Activated B cell treated with CpG ODN at 0.5 μM for 24 hours (primary cell): ENCODE measurements at regions not wholly inside any gene's neighbourhood (a gene's known extent, or its start where the extent isn't known, plus 50 kb on each side); places are given as distances from the start of the nearest gene placed in this dataset.

ENCODE experiments used
- ATAC-seq: fragments of 200-7000 bp; cut with Tn5 transposase; one replicate; pipeline ENCODE4 v1.10.0; 2021; ENCODE audit warnings: low read depth, mild to moderate bottlenecking, moderate library complexity
- CTCF ChIA-PET: fragments of 350-600 bp; sonication (Branson Sonifier 250); formaldehyde crosslinking; loops from one replicate; lab custom pipeline; 2021; ENCODE audit warnings: antibody characterized with exemption; lab: Charles Lee
- POLR2A ChIA-PET: fragments of 350-600 bp; sonication (Branson Sonifier 250); formaldehyde crosslinking; loops from one replicate; lab custom pipeline; 2021; ENCODE audit warnings: antibody characterized with exemption; lab: Charles Lee
- DNase-seq: peaks from one replicate; pipeline ENCODE4 v3.0.0; 2022
- H3K27ac Mint-ChIP-seq: one replicate; pipeline ENCODE4 v1.8.0; 2020; ENCODE audit warnings: mixed read lengths
- H3K27me3 Mint-ChIP-seq: one replicate; pipeline ENCODE4 v1.8.0; 2021; ENCODE audit warnings: mixed read lengths
- H3K36me3 Mint-ChIP-seq: one replicate; pipeline ENCODE4 v1.8.0; 2021; ENCODE audit warnings: low read depth, mixed read lengths
- H3K4me1 Mint-ChIP-seq: one replicate; pipeline ENCODE4 v1.8.0; 2021; ENCODE audit warnings: mixed read lengths
- H3K4me3 Mint-ChIP-seq: one replicate; pipeline ENCODE4 v1.8.0; 2020; ENCODE audit warnings: mild to moderate bottlenecking, mixed read lengths
- H3K9me3 Mint-ChIP-seq: one replicate; pipeline ENCODE4 v1.8.0; 2020; ENCODE audit warnings: mixed read lengths
- CTCF ChIP-seq: fragments of 200-600 bp; IDR thresholded peaks from one replicate; pipeline ENCODE4 v1.8.0; 2022; ENCODE audit warnings: antibody characterized with exemption, mild to moderate bottlenecking
- intact Hi-C: fragments of 100-400 bp; cut with micrococcal nuclease; formaldehyde crosslinking; loops from one replicate; pipeline ENCODE4 v1.15.1; 2024

- no peak overlapping the region for H3K4me3 Mint-ChIP-seq
- ChIA-PET CTCF (no interaction called here), POLR2A (no interaction called here)
- intact Hi-C loops: no loop called here
- no peak for DNase-seq
- no peaks in the 10 kb centered on the region for H3K36me3 Mint-ChIP-seq
- H3K4me1 Mint-ChIP-seq: no peaks in the 10 kb centered on the region
- ATAC-seq: no peak
- no peak for TF ChIP-seq CTCF
- H3K9me3 Mint-ChIP-seq: peaks cover 6% of the 10 kb centered on the region
- no peak overlapping the region for H3K27ac Mint-ChIP-seq
- no peaks in the 10 kb centered on the region for H3K27me3 Mint-ChIP-seq
Measured at GRCh38 chr11:25298450-25298849, 801.6 kb downstream of the LUZP2 start.

GRCh38 chr11:25309818-25310217, 813.0 kb downstream of the LUZP2 start:
- Mint-ChIP-seq H3K27ac (no peak overlapping the region), H3K4me1 (no peaks in the 10 kb centered on the region), H3K27me3 (no peaks in the 10 kb centered on the region), H3K9me3 (peaks cover 5% of the 10 kb centered on the region), H3K4me3 (no peak overlapping the region), H3K36me3 (no peaks in the 10 kb centered on the region)
- no peak for ATAC-seq
- DNase-seq: no peak
- intact Hi-C loops: no loop called here
- TF ChIP-seq CTCF: no peak
- ChIA-PET POLR2A (no interaction called here), CTCF (no interaction called here)

GRCh38 chr11:25317216-25317615, 820.4 kb downstream of the LUZP2 start:
- H3K4me3 Mint-ChIP-seq: no peak overlapping the region
- peaks cover 4% of the 10 kb centered on the region for H3K9me3 Mint-ChIP-seq
- no peaks in the 10 kb centered on the region for H3K36me3 Mint-ChIP-seq
- no peaks in the 10 kb centered on the region for H3K27me3 Mint-ChIP-seq
- intact Hi-C loops: no loop called here
- H3K27ac Mint-ChIP-seq: no peak overlapping the region
- ATAC-seq (no peak), DNase-seq (no peak)
- ChIA-PET CTCF (no interaction called here), POLR2A (no interaction called here)
- TF ChIP-seq CTCF: no peak
- H3K4me1 Mint-ChIP-seq: no peaks in the 10 kb centered on the region

- H3K36me3 Mint-ChIP-seq: no peaks in the 10 kb centered on the region
- H3K27ac Mint-ChIP-seq: no peak overlapping the region
- ChIA-PET POLR2A (no interaction called here), CTCF (no interaction called here)
- DNase-seq (no peak), ATAC-seq (no peak)
- H3K9me3 Mint-ChIP-seq: peaks cover 4% of the 10 kb centered on the region
- intact Hi-C loops: no loop called here
- TF ChIP-seq CTCF: no peak
- H3K4me1 Mint-ChIP-seq: no peaks in the 10 kb centered on the region
- no peaks in the 10 kb centered on the region for H3K27me3 Mint-ChIP-seq
- H3K4me3 Mint-ChIP-seq: no peak overlapping the region
Measured at GRCh38 chr11:25319127-25319526, 822.3 kb downstream of the LUZP2 start.

GRCh38 chr11:25327656-25328055, 830.8 kb downstream of the LUZP2 start:
- no peak overlapping the region for H3K27ac Mint-ChIP-seq
- no peak overlapping the region for H3K4me3 Mint-ChIP-seq
- no peak for TF ChIP-seq CTCF
- no peaks in the 10 kb centered on the region for H3K9me3 Mint-ChIP-seq
- intact Hi-C loops: no loop called here
- ChIA-PET POLR2A (no interaction called here), CTCF (no interaction called here)
- no peaks in the 10 kb centered on the region for H3K4me1 Mint-ChIP-seq
- DNase-seq (no peak), ATAC-seq (no peak)
- H3K27me3 Mint-ChIP-seq: no peaks in the 10 kb centered on the region
- no peaks in the 10 kb centered on the region for H3K36me3 Mint-ChIP-seq
